GM12891 (cell line): ENCODE measurements at regions not wholly inside any gene's neighbourhood (a gene's known extent, or its start where the extent isn't known, plus 50 kb on each side); places are given as distances from the start of the nearest gene placed in this dataset.

Experiments used
- PAX5 ChIP-seq: IDR thresholded peaks from 2 replicates; pipeline ENCODE4 v1.6.1; 2011; ENCODE audit warnings: low read length, moderate library complexity, mild to moderate bottlenecking; ENCODE audit not compliant: insufficient read depth, severe bottlenecking
- POLR2A ChIP-seq: IDR thresholded peaks from 2 replicates; pipeline ENCODE4 v1.6.1; 2011; ENCODE audit warnings: low read depth, low read length, control low read depth
- POLR2AphosphoS5 ChIP-seq: IDR thresholded peaks from 2 replicates; pipeline ENCODE4 v1.6.1; 2011; ENCODE audit warnings: low read depth, low read length, control low read depth
- POU2F2 ChIP-seq: IDR thresholded peaks from 2 replicates; pipeline ENCODE4 v1.6.1; 2011; ENCODE audit warnings: low read depth, mild to moderate bottlenecking, control low read depth, low read length, moderate library complexity
- SPI1 ChIP-seq: IDR thresholded peaks from 2 replicates; pipeline ENCODE4 v1.6.1; 2011; ENCODE audit warnings: low read depth, low read length, control low read depth
- TAF1 ChIP-seq: IDR thresholded peaks from 2 replicates; pipeline ENCODE4 v1.6.1; 2011; ENCODE audit warnings: low read depth, low read length, control low read depth

DNA sequence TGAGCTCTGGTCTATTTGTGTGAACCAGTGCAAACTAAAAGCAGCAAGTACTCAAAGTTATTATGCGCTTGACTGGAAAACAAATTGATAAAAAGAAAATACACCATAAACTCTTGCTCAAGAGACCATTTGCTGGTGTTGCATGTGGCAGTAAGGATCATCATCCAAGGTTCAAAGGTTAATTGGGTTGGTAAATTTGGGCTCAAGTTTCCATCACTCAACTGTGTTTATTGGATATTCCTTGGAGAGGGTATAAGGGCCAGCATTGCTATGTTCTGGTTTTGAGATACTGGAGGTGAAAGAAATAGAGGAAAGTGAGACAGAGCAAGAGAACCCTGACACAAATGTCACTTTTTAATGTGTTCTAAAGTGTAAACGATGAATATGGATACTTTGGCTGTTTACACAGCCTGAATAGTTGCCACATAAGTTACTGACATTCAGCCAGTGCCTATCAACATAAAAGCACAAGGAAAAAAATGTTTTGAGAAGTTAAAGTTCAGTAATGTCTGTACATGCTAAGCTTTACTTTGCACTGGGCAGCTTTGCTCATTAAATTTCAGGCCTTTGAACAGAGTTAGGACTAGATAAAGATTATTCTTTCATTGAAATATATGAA lies 736.1 kb downstream of the HDGFL1 start:
- TF ChIP-seq POLR2A (no peak), TAF1 (no peak), POLR2AphosphoS5 (no peak), POU2F2 (no peak), PAX5 (no peak), SPI1 (no peak)
